AG08395 (cell line): ENCODE measurements at regions not wholly inside any gene's neighbourhood (a gene's known extent, or its start where the extent isn't known, plus 50 kb on each side); places are given as distances from the start of the nearest gene placed in this dataset.

Source experiments
- DNase-seq: peaks from one replicate; pipeline ENCODE4 v3.0.0; 2012; ENCODE audit warnings: mixed read lengths, low spot score

DNA sequence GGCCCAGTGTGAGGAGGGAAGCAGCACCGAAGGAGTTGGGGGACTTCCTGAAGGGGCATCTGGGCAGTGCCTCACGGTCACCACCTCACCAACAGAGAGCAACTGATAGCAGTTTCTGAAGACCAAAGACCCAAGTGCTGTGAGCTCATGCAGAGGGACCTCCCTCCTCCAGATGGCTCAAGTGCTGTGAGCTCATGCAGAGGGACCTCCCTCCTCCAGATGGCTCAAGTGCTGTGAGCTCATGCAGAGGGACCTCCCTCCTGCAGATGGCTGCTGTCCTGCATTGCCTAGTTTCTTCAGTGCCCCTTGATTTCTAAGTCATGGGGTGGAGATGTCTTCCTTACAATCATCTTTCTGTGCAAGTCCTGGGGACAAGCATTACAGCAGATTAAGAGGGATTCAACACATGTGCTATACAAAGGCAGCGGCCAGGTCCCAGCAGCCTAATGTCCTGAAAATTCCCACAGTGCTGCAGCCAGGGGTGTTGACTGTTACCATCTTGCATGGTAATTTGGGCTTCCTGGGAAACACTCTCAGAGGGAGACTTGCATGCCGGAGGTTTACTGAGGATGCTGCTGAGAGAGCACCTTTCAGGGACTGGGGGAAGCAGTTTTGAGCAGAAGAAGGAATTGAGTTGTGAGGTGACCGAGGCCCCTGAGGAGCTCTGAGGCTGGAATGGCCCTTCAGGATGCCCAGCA is 409.3 kb downstream of the GALR1 start:
- no peak for DNase-seq

- no peak for DNase-seq
Observed at GRCh38 chr18:77666613-77667012, 417.0 kb downstream of the GALR1 start.

DNA sequence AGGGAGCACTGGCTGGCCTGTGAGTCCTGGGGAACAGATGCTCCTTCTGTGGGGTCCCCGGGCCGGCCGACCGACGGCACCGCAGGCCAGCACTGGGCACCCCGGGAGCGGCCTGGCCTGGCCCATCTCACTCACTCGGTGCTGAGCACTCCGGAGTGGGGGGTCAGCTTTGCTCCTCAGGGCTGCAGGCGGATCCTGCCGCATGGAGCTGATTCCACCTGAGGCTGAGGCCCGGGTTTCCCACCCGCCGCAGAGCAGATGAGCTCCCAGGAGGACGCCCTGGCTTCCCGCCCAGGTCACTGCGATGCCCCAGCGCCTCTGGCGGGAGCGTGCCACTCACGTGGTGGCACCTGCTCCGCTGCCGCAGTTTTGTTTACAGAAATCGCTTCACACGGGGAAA is 418.6 kb downstream of the GALR1 start:
- no peak for DNase-seq

DNA sequence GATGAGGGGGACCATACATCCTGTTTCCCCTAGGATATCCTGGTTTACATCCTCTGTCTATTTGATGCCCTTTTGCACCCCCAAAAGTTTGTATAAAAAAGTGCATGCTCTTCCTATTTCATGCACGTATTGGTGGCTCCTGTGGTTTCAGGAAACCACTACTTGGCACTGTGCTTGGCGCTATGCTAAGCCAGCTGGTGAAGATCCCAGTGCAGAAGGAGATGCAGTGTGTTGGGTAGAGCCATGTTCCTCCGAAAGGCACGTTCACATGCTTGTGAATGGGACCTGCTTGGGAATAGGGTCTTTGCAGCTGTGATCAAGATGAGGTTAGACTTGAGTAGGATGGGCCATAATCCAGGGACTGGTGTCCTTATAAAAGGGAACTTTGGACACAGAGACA is 419.7 kb downstream of the GALR1 start:
- DNase-seq: no peak

DNA sequence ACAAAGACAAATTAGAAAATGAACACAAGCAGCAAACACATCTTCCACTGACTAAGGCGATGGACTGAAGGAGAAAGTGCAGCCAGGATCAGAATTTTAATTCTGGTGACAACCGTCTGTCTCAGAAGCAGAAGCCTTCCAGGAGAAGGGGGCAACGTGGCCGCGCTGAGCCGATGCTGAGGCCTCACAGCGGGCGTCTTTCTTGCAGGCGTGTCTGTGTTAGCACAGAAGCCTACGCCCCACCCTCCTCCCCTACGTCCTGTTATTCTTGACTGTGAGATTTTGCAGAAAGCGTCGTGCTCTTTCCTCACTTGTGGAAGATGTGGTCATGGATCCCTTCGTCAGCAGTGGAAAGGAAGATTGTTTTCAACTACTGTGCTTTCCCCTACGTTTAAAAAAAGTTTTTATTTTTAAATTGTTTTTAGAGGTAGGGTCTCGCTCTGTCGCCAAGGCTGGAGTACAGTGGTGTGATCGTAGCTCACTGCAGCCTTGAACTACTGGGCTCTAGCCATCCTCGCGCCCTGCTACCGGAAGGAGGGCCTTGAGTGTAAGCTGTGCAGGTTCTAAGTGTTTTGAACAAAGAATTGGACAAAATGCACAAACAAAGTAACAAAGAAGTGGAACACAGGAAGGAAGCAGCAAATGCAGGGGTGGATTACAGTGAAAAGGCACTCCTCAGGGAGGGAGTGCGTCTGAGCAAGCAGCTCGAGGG is 422.0 kb downstream of the GALR1 start:
- DNase-seq: no peak

- no peak for DNase-seq
Observed at GRCh38 chr18:77676910-77677309, 427.3 kb downstream of the GALR1 start.

- DNase-seq: no peak
Observed at GRCh38 chr18:77677536-77677935, 427.9 kb downstream of the GALR1 start.

- DNase-seq: no peak
Observed at GRCh38 chr18:77679869-77680268, 430.2 kb downstream of the GALR1 start.

DNA sequence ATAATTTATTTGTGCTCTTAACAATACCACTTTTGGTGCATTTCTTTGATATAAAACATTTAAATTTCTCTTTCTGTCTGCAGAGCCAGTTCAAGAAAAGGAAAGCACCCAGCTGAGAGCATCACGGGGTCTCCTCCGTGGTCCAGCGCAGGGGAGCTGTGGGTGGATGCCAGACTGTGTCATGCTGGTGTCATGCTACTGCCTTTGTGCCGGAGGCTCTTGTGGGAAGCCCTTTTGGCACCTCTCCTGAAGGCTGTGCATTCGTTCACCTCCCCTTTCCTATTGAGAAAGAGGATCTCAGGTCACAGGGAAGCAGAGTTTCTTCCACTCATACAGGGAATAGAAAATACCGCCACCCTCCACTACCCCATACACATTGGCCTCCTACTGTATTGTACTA is 450.4 kb downstream of the GALR1 start:
- no peak for DNase-seq

- DNase-seq: no peak
Observed at GRCh38 chr18:77701977-77702376, 452.3 kb downstream of the GALR1 start.

- no peak for DNase-seq
Observed at GRCh38 chr18:77702686-77703085, 453.0 kb downstream of the GALR1 start.

- no peak for DNase-seq
Observed at GRCh38 chr18:77705301-77705700, 455.7 kb downstream of the GALR1 start.

GRCh38 chr18:77708826-77709506 is 459.3 kb downstream of the GALR1 start:
- no peak for DNase-seq

GRCh38 chr18:77711096-77711495 is 461.4 kb downstream of the GALR1 start:
- no peak for DNase-seq

- DNase-seq: no peak
Observed at GRCh38 chr18:77714716-77715115, 465.1 kb downstream of the GALR1 start.

- DNase-seq: no peak
Observed at GRCh38 chr18:77716282-77716681, 466.6 kb downstream of the GALR1 start.

GRCh38 chr18:77733292-77733903 is 483.8 kb downstream of the GALR1 start:
- no peak for DNase-seq

DNA sequence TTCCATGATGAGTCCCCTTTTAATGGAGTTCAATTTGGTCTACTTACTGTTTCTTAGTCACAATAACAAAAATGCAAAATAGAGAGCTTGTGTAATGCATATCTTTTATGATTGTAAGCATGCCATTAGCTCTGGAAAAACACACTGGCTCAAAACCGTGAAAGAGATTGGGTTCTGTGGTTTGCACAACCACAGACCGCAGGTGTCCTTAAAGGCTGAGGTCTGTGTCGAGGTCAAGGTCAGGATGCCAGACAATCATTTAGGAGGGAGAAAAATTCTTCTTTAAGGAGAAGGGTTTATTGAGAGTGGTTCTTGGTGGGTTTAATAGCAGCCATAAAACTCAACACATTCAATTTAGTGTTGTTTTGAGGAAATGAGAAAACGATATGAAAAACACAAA is 487.2 kb downstream of the GALR1 start:
- no peak for DNase-seq

- DNase-seq: no peak
Observed at GRCh38 chr18:77737405-77737804, 487.8 kb downstream of the GALR1 start.

GRCh38 chr18:77749089-77749488 is 499.4 kb downstream of the GALR1 start:
- DNase-seq: peak; percentile 7

DNA sequence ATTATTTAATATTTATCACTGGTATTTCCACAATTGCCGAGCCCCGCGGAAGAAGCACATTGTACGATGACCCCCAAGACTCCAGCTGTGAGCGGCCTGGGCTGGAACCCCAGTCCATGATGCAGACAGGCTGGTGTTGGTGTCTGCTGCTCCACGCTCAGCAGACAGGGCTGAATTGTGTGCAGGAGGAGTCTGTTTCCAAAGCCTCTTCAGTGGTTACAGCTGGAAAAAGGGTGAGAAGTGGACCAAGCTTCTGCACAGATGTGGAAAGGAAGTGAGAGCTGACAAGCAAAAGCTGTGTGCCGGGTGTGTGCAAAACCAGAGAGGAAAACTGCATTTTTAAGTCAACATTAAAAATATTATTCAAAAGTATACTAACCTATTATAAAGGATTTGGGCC is 500.4 kb downstream of the GALR1 start:
- no peak for DNase-seq

- DNase-seq: no peak
Observed at GRCh38 chr18:77754475-77755044, 504.9 kb downstream of the GALR1 start.
